Neuron (in vitro differentiated cells): ENCODE measurements at regions not wholly inside any gene's neighbourhood (a gene's known extent, or its start where the extent isn't known, plus 50 kb on each side); places are given as distances from the start of the nearest gene placed in this dataset.
A peak's percentile ranks its signal among the peaks of the same experiment; 100 is the strongest.

Source experiments
- H2AFZ ChIP-seq: one replicate; pipeline ENCODE4 v1.6.1; 2013; ENCODE audit warnings: low read depth, mild to moderate bottlenecking, inconsistent platforms, low read length, moderate library complexity
- H3K27me3 ChIP-seq: one replicate; pipeline ENCODE4 v1.6.1; 2013; ENCODE audit warnings: low read length; ENCODE audit not compliant: insufficient read depth
- H3K36me3 ChIP-seq: one replicate; pipeline ENCODE4 v1.6.1; 2013; ENCODE audit warnings: low read length; ENCODE audit not compliant: insufficient read depth
- H3K4me1 ChIP-seq: one replicate; pipeline ENCODE4 v1.6.1; 2013; ENCODE audit warnings: low read length; ENCODE audit not compliant: insufficient read depth
- H3K4me3 ChIP-seq: 2 replicates; pipeline ENCODE4 v1.5.1; 2013; ENCODE audit warnings: mild to moderate bottlenecking, low read length, moderate library complexity
- H3K9me3 ChIP-seq: one replicate; pipeline ENCODE4 v1.6.1; 2013; ENCODE audit warnings: low read length

GRCh38 chr3:59118928-59119327 is 69.1 kb upstream of the CFAP20DC start:
- no peaks in the 10 kb centered on the region for H3K9me3 ChIP-seq
- no peaks in the 10 kb centered on the region for H3K27me3 ChIP-seq
- no peaks in the 10 kb centered on the region for H3K4me1 ChIP-seq
- H2AFZ ChIP-seq, result no peak overlapping the region
- no peaks in the 10 kb centered on the region for H3K36me3 ChIP-seq
- no peak overlapping the region for H3K4me3 ChIP-seq

GRCh38 chr3:59117396-59117795 is 67.6 kb upstream of the CFAP20DC start:
- Histone ChIP-seq H3K9me3 (no peaks in the 10 kb centered on the region), H3K4me1 (no peaks in the 10 kb centered on the region), H3K36me3 (no peaks in the 10 kb centered on the region), H3K4me3 (no peak overlapping the region), H2AFZ (no peak overlapping the region), H3K27me3 (no peaks in the 10 kb centered on the region)

GRCh38 chr3:59116233-59116537 is 66.4 kb upstream of the CFAP20DC start:
- Histone ChIP-seq H3K27me3 (no peaks in the 10 kb centered on the region), H3K4me3 (no peak overlapping the region), H3K36me3 (no peaks in the 10 kb centered on the region), H2AFZ (peak overlapping the region; percentile 77), H3K9me3 (no peaks in the 10 kb centered on the region), H3K4me1 (no peaks in the 10 kb centered on the region)

- no peaks in the 10 kb centered on the region for H3K27me3 ChIP-seq
- peak overlapping the region; percentile 77 for H2AFZ ChIP-seq
- no peaks in the 10 kb centered on the region for H3K36me3 ChIP-seq
- H3K9me3 ChIP-seq, result no peaks in the 10 kb centered on the region
- no peak overlapping the region for H3K4me3 ChIP-seq
- H3K4me1 ChIP-seq, result no peaks in the 10 kb centered on the region
These were observed 65.8 kb upstream of the CFAP20DC start for GRCh38 chr3:59115364-59116232.

GRCh38 chr3:59107856-59108815 is 58.3 kb upstream of the CFAP20DC start:
- Histone ChIP-seq H3K4me1 (peaks cover 7% of the 10 kb centered on the region), H2AFZ (no peak overlapping the region), H3K9me3 (no peaks in the 10 kb centered on the region), H3K4me3 (no peak overlapping the region), H3K27me3 (no peaks in the 10 kb centered on the region), H3K36me3 (no peaks in the 10 kb centered on the region)

GRCh38 chr3:59106085-59106648 is 56.3 kb upstream of the CFAP20DC start:
- no peak overlapping the region for H2AFZ ChIP-seq
- no peaks in the 10 kb centered on the region for H3K9me3 ChIP-seq
- H3K4me3 ChIP-seq, result no peak overlapping the region
- peaks cover 8% of the 10 kb centered on the region for H3K4me1 ChIP-seq
- no peaks in the 10 kb centered on the region for H3K36me3 ChIP-seq
- no peaks in the 10 kb centered on the region for H3K27me3 ChIP-seq

GRCh38 chr3:59103552-59103951 is 53.7 kb upstream of the CFAP20DC start:
- H2AFZ ChIP-seq, result no peak overlapping the region
- no peaks in the 10 kb centered on the region for H3K36me3 ChIP-seq
- H3K27me3 ChIP-seq, result no peaks in the 10 kb centered on the region
- H3K9me3 ChIP-seq, result no peaks in the 10 kb centered on the region
- H3K4me3 ChIP-seq, result no peak overlapping the region
- H3K4me1 ChIP-seq, result peaks cover 7% of the 10 kb centered on the region

- H3K27me3 ChIP-seq, result no peaks in the 10 kb centered on the region
- H2AFZ ChIP-seq, result no peak overlapping the region
- peaks cover 7% of the 10 kb centered on the region for H3K4me1 ChIP-seq
- no peak overlapping the region for H3K4me3 ChIP-seq
- H3K9me3 ChIP-seq, result no peaks in the 10 kb centered on the region
- H3K36me3 ChIP-seq, result no peaks in the 10 kb centered on the region
These were observed 51.5 kb upstream of the CFAP20DC start for GRCh38 chr3:59101231-59101736.
